Fibroblast of lung (primary cell): ENCODE measurements at regions not wholly inside any gene's neighbourhood (a gene's known extent, or its start where the extent isn't known, plus 50 kb on each side); places are given as distances from the start of the nearest gene placed in this dataset.

Experiments used
- DNase-seq, 2 donors: peaks; one replicate each; pipeline versions ENCODE4 v3.0.0 to v3.0.0-alpha.2; 2010; ENCODE audit warnings: low read depth in 2 of 2
- H2AFZ ChIP-seq: 2 replicates; pipeline ENCODE4 v1.5.1; 2012; ENCODE audit warnings: low read length, control low read depth, inconsistent platforms
- H3K27ac ChIP-seq: 2 replicates; pipeline ENCODE4 v1.5.1; 2011; ENCODE audit warnings: low read length, control low read depth; ENCODE audit not compliant: insufficient read depth
- H3K27me3 ChIP-seq: 2 replicates; pipeline ENCODE4 v1.5.1; 2011; ENCODE audit warnings: mild to moderate bottlenecking, low read length; ENCODE audit not compliant: control insufficient read depth, insufficient read depth
- H3K36me3 ChIP-seq: 2 replicates; pipeline ENCODE4 v1.5.1; 2011; ENCODE audit warnings: low read length; ENCODE audit not compliant: control insufficient read depth, insufficient read depth
- H3K4me1 ChIP-seq: 2 replicates; pipeline ENCODE4 v1.5.1; 2011; ENCODE audit warnings: low read length; ENCODE audit not compliant: control insufficient read depth, insufficient read depth; ENCODE audit errors: extremely low read depth
- H3K4me2 ChIP-seq: 2 replicates; pipeline ENCODE4 v1.5.1; 2011; ENCODE audit warnings: low read length, control low read depth; ENCODE audit not compliant: insufficient read depth; ENCODE audit errors: extremely low read depth
- H3K4me3 ChIP-seq, 4 experiments: fragments of 200-600 bp in 1 of 4; sonication (generic) in 1 of 4; replicated peaks in 1 of 4; 2 replicates each; pipeline ENCODE4 v1.5.1; 2011 to 2016; ENCODE audit warnings: low read length in 4 of 4, low read depth in 3 of 4, mild to moderate bottlenecking in 3 of 4, control low read depth in 2 of 4, inconsistent platforms in 1 of 4, mixed read lengths in 1 of 4; ENCODE audit not compliant: insufficient read depth in 1 of 4; ENCODE audit errors: control extremely low read depth in 1 of 4
- H3K79me2 ChIP-seq: 2 replicates; pipeline ENCODE4 v1.5.1; 2012; ENCODE audit warnings: mild to moderate bottlenecking, low read length, inconsistent platforms; ENCODE audit not compliant: control insufficient read depth, insufficient read depth
- H3K9ac ChIP-seq: 2 replicates; pipeline ENCODE4 v1.5.1; 2011; ENCODE audit warnings: mild to moderate bottlenecking, low read length, control low read depth; ENCODE audit not compliant: insufficient read depth
- H3K9me3 ChIP-seq: 2 replicates; pipeline ENCODE4 v1.5.1; 2012; ENCODE audit warnings: low read depth, low read length; ENCODE audit not compliant: control insufficient read depth, insufficient read depth
- H4K20me1 ChIP-seq: 2 replicates; pipeline ENCODE4 v1.5.1; 2011; ENCODE audit warnings: low read length; ENCODE audit not compliant: control insufficient read depth, insufficient read depth; ENCODE audit errors: extremely low read depth
- CTCF ChIP-seq, 2 donors: IDR thresholded peaks in 1 of 2; conservative IDR thresholded peaks in 1 of 2; 1 replicate in 1 of 2; 2 replicates in 1 of 2; pipeline ENCODE4 v1.5.1; 2011 to 2012; ENCODE audit warnings: low read length in 2 of 2, control low read depth in 1 of 2, inconsistent platforms in 1 of 2, low read depth in 1 of 2, mild to moderate bottlenecking in 1 of 2
- EZH2 ChIP-seq: IDR thresholded peaks from 2 replicates; pipeline ENCODE4 v1.5.1; 2012; ENCODE audit warnings: low read length, control low read depth, mild to moderate bottlenecking; ENCODE audit errors: missing control alignments

GRCh38 chr9:117596678-117597077 lies 107.5 kb upstream of the TLR4 start:
- H3K4me1 ChIP-seq, result no peaks in the 10 kb centered on the region
- H3K4me2 ChIP-seq, result no peak overlapping the region
- H2AFZ ChIP-seq, result no peak overlapping the region
- no peak overlapping the region for H3K4me3 ChIP-seq
- H3K27ac ChIP-seq, result no peak overlapping the region
- no peaks in the 10 kb centered on the region for H3K79me2 ChIP-seq
- no peak for TF ChIP-seq EZH2
- no peak for TF ChIP-seq CTCF (conservative IDR thresholded peaks at IDR 0.05 in 1 of 2, IDR thresholded peaks at IDR 0.05 in 1 of 2; ENCODE audit: low read depth in 1 of 2, low read length in 2 of 2)
- no peak overlapping the region for H3K9ac ChIP-seq
- DNase-seq, result no peak
- no peaks in the 10 kb centered on the region for H3K9me3 ChIP-seq
- no peaks in the 10 kb centered on the region for H3K27me3 ChIP-seq
- H3K36me3 ChIP-seq, result no peaks in the 10 kb centered on the region
- H4K20me1 ChIP-seq, result no peaks in the 10 kb centered on the region

- no peaks in the 10 kb centered on the region for H3K36me3 ChIP-seq
- no peak overlapping the region for H3K4me3 ChIP-seq
- no peak for DNase-seq
- H4K20me1 ChIP-seq, result no peaks in the 10 kb centered on the region
- H3K9ac ChIP-seq, result no peak overlapping the region
- TF ChIP-seq CTCF (conservative IDR thresholded peaks at IDR 0.05 in 1 of 2, IDR thresholded peaks at IDR 0.05 in 1 of 2; ENCODE audit: low read depth in 1 of 2, low read length in 2 of 2), result no peak
- no peaks in the 10 kb centered on the region for H3K27me3 ChIP-seq
- H3K9me3 ChIP-seq, result no peaks in the 10 kb centered on the region
- H3K79me2 ChIP-seq, result no peaks in the 10 kb centered on the region
- H3K4me2 ChIP-seq, result no peak overlapping the region
- no peak overlapping the region for H2AFZ ChIP-seq
- no peak overlapping the region for H3K27ac ChIP-seq
- H3K4me1 ChIP-seq, result no peaks in the 10 kb centered on the region
Observed at GRCh38 chr9:117595650-117596049, 108.6 kb upstream of the TLR4 start.

GRCh38 chr9:117587263-117587662 lies 116.9 kb upstream of the TLR4 start:
- no peak overlapping the region for H3K9ac ChIP-seq
- no peaks in the 10 kb centered on the region for H3K36me3 ChIP-seq
- no peak overlapping the region for H3K27ac ChIP-seq
- no peaks in the 10 kb centered on the region for H3K4me1 ChIP-seq
- no peaks in the 10 kb centered on the region for H3K79me2 ChIP-seq
- H3K4me2 ChIP-seq, result no peak overlapping the region
- H3K4me3 ChIP-seq, result no peak overlapping the region
- TF ChIP-seq EZH2 (no peak), CTCF (conservative IDR thresholded peaks at IDR 0.05 in 1 of 2, IDR thresholded peaks at IDR 0.05 in 1 of 2; ENCODE audit: low read depth in 1 of 2, low read length in 2 of 2) (no peak)
- no peaks in the 10 kb centered on the region for H3K27me3 ChIP-seq
- H3K9me3 ChIP-seq, result no peaks in the 10 kb centered on the region
- no peaks in the 10 kb centered on the region for H4K20me1 ChIP-seq
- no peak for DNase-seq
- no peak overlapping the region for H2AFZ ChIP-seq
